LNCaP clone FGC (cell line): ENCODE measurements at regions not wholly inside any gene's neighbourhood (a gene's known extent, or its start where the extent isn't known, plus 50 kb on each side); places are given as distances from the start of the nearest gene placed in this dataset.

Source experiments
- DNase-seq: peaks from one replicate; pipeline ENCODE4 v3.0.0-alpha.2; 2011; ENCODE audit warnings: low read depth
- H3K4me3 ChIP-seq: 2 replicates; pipeline ENCODE4 v1.5.1; 2011; ENCODE audit warnings: mild to moderate bottlenecking, low read depth, low read length, control low read depth
- CTCF ChIP-seq: IDR thresholded peaks from 2 replicates; pipeline ENCODE4 v1.5.1; 2012; ENCODE audit warnings: mild to moderate bottlenecking; ENCODE audit not compliant: control insufficient read depth, insufficient read depth; ENCODE audit errors: extremely low read depth

GRCh38 chr6:126701676-126702560 is 362.0 kb downstream of the CENPW start:
- H3K4me3 ChIP-seq: no peak overlapping the region
- DNase-seq: no peak
- TF ChIP-seq CTCF: no peak

- no peak for TF ChIP-seq CTCF
- H3K4me3 ChIP-seq: no peak overlapping the region
- DNase-seq: no peak
These were observed 376.1 kb downstream of the CENPW start for GRCh38 chr6:126716032-126716431.

- H3K4me3 ChIP-seq: no peak overlapping the region
- DNase-seq: no peak
- TF ChIP-seq CTCF: no peak
These were observed 377.1 kb downstream of the CENPW start for GRCh38 chr6:126716826-126717509.

- no peak overlapping the region for H3K4me3 ChIP-seq
- DNase-seq: no peak
- TF ChIP-seq CTCF: no peak
These were observed 378.8 kb downstream of the CENPW start for GRCh38 chr6:126718600-126719327.

GRCh38 chr6:126720304-126720703 is 380.4 kb downstream of the CENPW start:
- DNase-seq: no peak
- no peak overlapping the region for H3K4me3 ChIP-seq
- no peak for TF ChIP-seq CTCF

- DNase-seq: no peak
- H3K4me3 ChIP-seq: no peak overlapping the region
- no peak for TF ChIP-seq CTCF
These were observed 381.8 kb downstream of the CENPW start for GRCh38 chr6:126721581-126722160.
